GM18951 (cell line): ENCODE measurements at regions not wholly inside any gene's neighbourhood (a gene's known extent, or its start where the extent isn't known, plus 50 kb on each side); places are given as distances from the start of the nearest gene placed in this dataset.
"Not testable (repeated sequence)": the region's sequence is repeated elsewhere in the genome, so short reads cannot be mapped to it uniquely, and the experiment has no call there.

Experiments
- POLR2A ChIP-seq: IDR thresholded peaks from 4 replicates; pipeline ENCODE4 v1.6.1; 2011; ENCODE audit warnings: mild to moderate bottlenecking; ENCODE audit not compliant: insufficient read length, insufficient read depth; ENCODE audit errors: extremely low read depth
- in situ Hi-C: fragments of 300-500 bp; cut with MboI; formaldehyde crosslinking; loops from one replicate; pipeline ENCODE4 v1.12.0; 2022; ENCODE audit warnings: low sequenced_read_pairs, mixed read lengths, inconsistent platforms; ENCODE audit not compliant: unreplicated experiment

GRCh38 chr4:71211748-71212147, 127.1 kb upstream of the SLC4A4 start:
- in situ Hi-C loops: no loop called here
- no peak for TF ChIP-seq POLR2A

GRCh38 chr4:71212216-71212615, 126.6 kb upstream of the SLC4A4 start:
- in situ Hi-C loops: no loop called here
- TF ChIP-seq POLR2A: no peak

GRCh38 chr4:71214578-71214977, 124.2 kb upstream of the SLC4A4 start:
- in situ Hi-C loops: no loop called here
- no peak for TF ChIP-seq POLR2A

- in situ Hi-C loops: no loop called here
- TF ChIP-seq POLR2A: no peak
These were observed 122.4 kb upstream of the SLC4A4 start for GRCh38 chr4:71216316-71216959.

GRCh38 chr4:71217688-71218087, 121.1 kb upstream of the SLC4A4 start:
- in situ Hi-C loops: no loop called here
- TF ChIP-seq POLR2A: no peak

- in situ Hi-C loops: not testable (repeated sequence)
These were observed 118.0 kb upstream of the SLC4A4 start for GRCh38 chr4:71220848-71221247.

- TF ChIP-seq POLR2A: no peak
- in situ Hi-C loops: no loop called here
These were observed 117.0 kb upstream of the SLC4A4 start for GRCh38 chr4:71221510-71222466.

GRCh38 chr4:71222661-71223060, 116.2 kb upstream of the SLC4A4 start:
- no peak for TF ChIP-seq POLR2A
- in situ Hi-C loops: no loop called here

- in situ Hi-C loops: no loop called here
- no peak for TF ChIP-seq POLR2A
These were observed 109.1 kb upstream of the SLC4A4 start for GRCh38 chr4:71229477-71230270.

GRCh38 chr4:71230271-71231128, 108.3 kb upstream of the SLC4A4 start:
- in situ Hi-C loops: no loop called here

GRCh38 chr4:71231129-71232055, 107.4 kb upstream of the SLC4A4 start:
- in situ Hi-C loops: no loop called here
- TF ChIP-seq POLR2A: no peak

More at GRCh38 chr4:71230271-71231128, 108.3 kb upstream of the SLC4A4 start:
- no peak for TF ChIP-seq POLR2A
